K562 (cell line): ENCODE measurements at regions not wholly inside any gene's neighbourhood (a gene's known extent, or its start where the extent isn't known, plus 50 kb on each side); places are given as distances from the start of the nearest gene placed in this dataset.

Source experiments
- ATAC-seq: fragments of 200-7000 bp; cut with Tn5 transposase; 3 replicates; pipeline ENCODE4 v1.9.1; 2020; ENCODE audit warnings: moderate library complexity
- BruUV-seq: library from RNA; stranded (reverse); fragments of 400-500 nt; replicated peaks from 2 replicates; lab custom pipeline; 2021; lab: Mats Ljungman, UMichigan
- CTCF ChIA-PET: fragments of 300-600 bp; formaldehyde crosslinking; extraction: SDS; loops from one replicate; lab custom pipeline; 2021; ENCODE audit warnings: low intra/inter-chr PET ratio; lab: Yijun Ruan, JAX
- POLR2A ChIA-PET: fragments of 300-600, 350-650 bp; sonication (Branson Sonifier 250); formaldehyde crosslinking; extraction: SDS; loops from one replicate; lab custom pipeline; 2021; ENCODE audit warnings: antibody characterized with exemption, inconsistent platforms; lab: Yijun Ruan, JAX
- DNase-seq, 4 experiments: peaks; one replicate each; pipeline versions ENCODE4 v3.0.0 to v3.0.0-alpha.2; 2011 to 2018; ENCODE audit warnings: low spot score in 3 of 4, mixed read lengths in 3 of 4; ENCODE audit errors: extremely low read depth in 1 of 4
- FAIRE-seq: peaks from 2 replicates; lab custom pipeline; 2011; peaks lifted over from hg19 to GRCh38; lab: Jason Lieb, UNC
- H2AFZ ChIP-seq: 2 replicates; pipeline ENCODE4 v1.6.0; 2011; ENCODE audit warnings: low read depth, low read length, control low read depth, inconsistent platforms
- H3K27ac ChIP-seq: fragments of 200-600 bp; 3 replicates; pipeline ENCODE4 v1.8.0; 2011; ENCODE audit warnings: low read depth, mild to moderate bottlenecking, control low read depth, inconsistent platforms, low read length, moderate library complexity, mixed read lengths; ENCODE audit errors: extremely low read depth
- H3K27me3 ChIP-seq, 2 experiments: fragments of 300-600 bp in 1 of 2; 2 replicates in 1 of 2; 3 replicates in 1 of 2; pipeline versions ENCODE4 v1.6.0 to v1.8.0; 2011; ENCODE audit warnings: inconsistent platforms in 2 of 2, low read length in 2 of 2, mild to moderate bottlenecking in 1 of 2, mixed read lengths in 1 of 2, moderate library complexity in 1 of 2; ENCODE audit not compliant: control insufficient read depth in 2 of 2, insufficient read depth in 2 of 2
- H3K36me3 ChIP-seq: fragments of 300-600 bp; 3 replicates; pipeline ENCODE4 v1.8.0; 2011; ENCODE audit warnings: mild to moderate bottlenecking, low read length, inconsistent platforms; ENCODE audit not compliant: control insufficient read depth, insufficient read depth
- H3K4me1 ChIP-seq, 2 experiments: fragments of 200-600 bp in 1 of 2; replicated peaks in 1 of 2; 2 replicates in 1 of 2; 3 replicates in 1 of 2; pipeline versions ENCODE4 v1.5.1 to v1.8.0; 2011; ENCODE audit warnings: inconsistent platforms in 2 of 2, low read length in 2 of 2, mild to moderate bottlenecking in 1 of 2, mixed read lengths in 1 of 2, moderate library complexity in 1 of 2; ENCODE audit not compliant: control insufficient read depth in 2 of 2, insufficient read depth in 2 of 2
- H3K4me2 ChIP-seq: 2 replicates; pipeline ENCODE4 v1.6.1; 2011; ENCODE audit warnings: low read length, control low read depth, inconsistent platforms, mixed read lengths; ENCODE audit not compliant: insufficient read depth
- H3K4me3 ChIP-seq: fragments of 200-600 bp; sonication (generic), shearing (Covaris generic); 2 replicates; pipeline ENCODE4 v1.5.1; 2016; ENCODE audit warnings: control low read depth, inconsistent platforms
- H3K79me2 ChIP-seq: fragments of 200-600 bp; 3 replicates; pipeline ENCODE4 v1.8.0; 2011; ENCODE audit warnings: low read length, inconsistent platforms; ENCODE audit not compliant: control insufficient read depth, insufficient read depth
- H3K9ac ChIP-seq, 2 experiments: 2 replicates each; pipeline versions ENCODE4 v1.6.0 to v1.6.1; 2011; ENCODE audit warnings: low read depth in 2 of 2, low read length in 2 of 2, control low read depth in 1 of 2, inconsistent platforms in 1 of 2, mild to moderate bottlenecking in 1 of 2, mixed read lengths in 1 of 2; ENCODE audit not compliant: insufficient read depth in 1 of 2
- H3K9me1 ChIP-seq: one replicate; pipeline ENCODE4 v1.6.0; 2011; ENCODE audit warnings: inconsistent platforms, mild to moderate bottlenecking, low read length, moderate library complexity; ENCODE audit not compliant: control insufficient read depth, insufficient read depth
- H3K9me3 ChIP-seq: replicated peaks from 2 replicates; pipeline ENCODE4 v1.5.1; 2011; ENCODE audit warnings: low read depth, low read length, inconsistent platforms; ENCODE audit not compliant: control insufficient read depth, insufficient read depth
- H4K20me1 ChIP-seq: replicated peaks from 2 replicates; pipeline ENCODE4 v1.6.1; 2011; ENCODE audit warnings: low read length, inconsistent platforms, mixed read lengths; ENCODE audit not compliant: control insufficient read depth, insufficient read depth
- BMI1 ChIP-seq: fragments of 150-350 bp; IDR thresholded peaks from 2 replicates; pipeline ENCODE4 v1.6.1; 2014; ENCODE audit warnings: low read length
- RFX1 ChIP-seq: fragments of 450-650 bp; IDR thresholded peaks from 2 replicates; pipeline ENCODE4 v1.6.1; 2016; ENCODE audit warnings: mild to moderate bottlenecking, moderate library complexity
- SOX6 ChIP-seq: fragments of 450-650 bp; IDR thresholded peaks from 2 replicates; pipeline ENCODE4 v1.6.1; 2014; ENCODE audit warnings: mild to moderate bottlenecking
- ZNF197 ChIP-seq: fragments of 200-800 bp; sonication (Bioruptor generic); IDR thresholded peaks from 2 replicates; pipeline ENCODE4 v1.6.1; 2016; ENCODE audit warnings: low read depth, missing genetic modification characterization, missing compliant biosample characterization
- WGBS: fragments of 100-300 bp; shearing (Covaris generic); methylation state at CpG from one replicate; pipeline ENCODE4 v1.1.6; 2016; ENCODE audit warnings: low coverage, mixed read lengths; ENCODE audit not compliant: insufficient coverage; ENCODE audit errors: missing lambda C conversion rate; 5-methylcytosine and 5-hydroxymethylcytosine counted together
- in situ Hi-C: fragments of 300-500 bp; cut with MboI; formaldehyde crosslinking; loops from 4 replicates; pipeline ENCODE4 v1.15.0; 2018; ENCODE audit warnings: inconsistent platforms, mixed read lengths
- intact Hi-C: fragments of 100-400 bp; cut with micrococcal nuclease; formaldehyde crosslinking; loops from 2 replicates; pipeline ENCODE4 v1.14.2; 2022
- TF ChIP-seq, protein P1 (sequence below), 2 experiments: fragments of 450-650 bp; IDR thresholded peaks; 2 replicates each; pipeline ENCODE4 v1.6.1; 2016; ENCODE audit warnings: mild to moderate bottlenecking in 2 of 2, borderline replicate concordance in 1 of 2, low read depth in 1 of 2, moderate library complexity in 1 of 2

DNA sequence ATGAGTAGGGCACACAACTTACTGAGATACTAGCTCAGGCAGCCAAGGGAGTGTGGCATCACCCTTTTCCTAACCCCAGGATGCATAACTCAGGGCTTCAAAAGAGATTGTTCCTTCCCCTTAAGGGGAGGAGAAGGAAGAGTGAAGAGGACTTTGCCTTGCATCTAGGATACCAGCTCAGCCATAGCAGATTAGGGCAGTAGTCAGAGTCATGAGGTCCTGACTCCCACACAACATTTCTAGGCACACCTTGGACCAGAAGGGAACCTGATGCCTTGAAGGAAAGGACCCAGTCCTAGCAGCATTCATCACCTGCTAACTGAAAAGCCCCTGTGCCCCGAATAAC, 1433.2 kb upstream of the TMEFF2 start:
- BruUV-seq = no TSS peak
- 13% methylated on average over 1 of the region's 1 CpG for WGBS
- H3K79me2 ChIP-seq = no peaks in the 10 kb centered on the region
- ATAC-seq (no peak), FAIRE-seq (no peak), DNase-seq (no peak)
- H3K9me3 ChIP-seq = no peaks in the 10 kb centered on the region
- no peaks in the 10 kb centered on the region for H4K20me1 ChIP-seq
- H3K9me1 ChIP-seq = no peaks in the 10 kb centered on the region
- POLR2A ChIA-PET = no interaction called here
- no peaks in the 10 kb centered on the region for H3K4me1 ChIP-seq
- no peaks in the 10 kb centered on the region for H3K36me3 ChIP-seq
- intact Hi-C loops (no loop called here), in situ Hi-C loops (no loop called here)
- no peak overlapping the region for H2AFZ ChIP-seq
- CTCF ChIA-PET = no interaction called here
- no peak for TF ChIP-seq ZNF197 (CRISPR knock-in tag)
- TF ChIP-seq, protein P1, sequence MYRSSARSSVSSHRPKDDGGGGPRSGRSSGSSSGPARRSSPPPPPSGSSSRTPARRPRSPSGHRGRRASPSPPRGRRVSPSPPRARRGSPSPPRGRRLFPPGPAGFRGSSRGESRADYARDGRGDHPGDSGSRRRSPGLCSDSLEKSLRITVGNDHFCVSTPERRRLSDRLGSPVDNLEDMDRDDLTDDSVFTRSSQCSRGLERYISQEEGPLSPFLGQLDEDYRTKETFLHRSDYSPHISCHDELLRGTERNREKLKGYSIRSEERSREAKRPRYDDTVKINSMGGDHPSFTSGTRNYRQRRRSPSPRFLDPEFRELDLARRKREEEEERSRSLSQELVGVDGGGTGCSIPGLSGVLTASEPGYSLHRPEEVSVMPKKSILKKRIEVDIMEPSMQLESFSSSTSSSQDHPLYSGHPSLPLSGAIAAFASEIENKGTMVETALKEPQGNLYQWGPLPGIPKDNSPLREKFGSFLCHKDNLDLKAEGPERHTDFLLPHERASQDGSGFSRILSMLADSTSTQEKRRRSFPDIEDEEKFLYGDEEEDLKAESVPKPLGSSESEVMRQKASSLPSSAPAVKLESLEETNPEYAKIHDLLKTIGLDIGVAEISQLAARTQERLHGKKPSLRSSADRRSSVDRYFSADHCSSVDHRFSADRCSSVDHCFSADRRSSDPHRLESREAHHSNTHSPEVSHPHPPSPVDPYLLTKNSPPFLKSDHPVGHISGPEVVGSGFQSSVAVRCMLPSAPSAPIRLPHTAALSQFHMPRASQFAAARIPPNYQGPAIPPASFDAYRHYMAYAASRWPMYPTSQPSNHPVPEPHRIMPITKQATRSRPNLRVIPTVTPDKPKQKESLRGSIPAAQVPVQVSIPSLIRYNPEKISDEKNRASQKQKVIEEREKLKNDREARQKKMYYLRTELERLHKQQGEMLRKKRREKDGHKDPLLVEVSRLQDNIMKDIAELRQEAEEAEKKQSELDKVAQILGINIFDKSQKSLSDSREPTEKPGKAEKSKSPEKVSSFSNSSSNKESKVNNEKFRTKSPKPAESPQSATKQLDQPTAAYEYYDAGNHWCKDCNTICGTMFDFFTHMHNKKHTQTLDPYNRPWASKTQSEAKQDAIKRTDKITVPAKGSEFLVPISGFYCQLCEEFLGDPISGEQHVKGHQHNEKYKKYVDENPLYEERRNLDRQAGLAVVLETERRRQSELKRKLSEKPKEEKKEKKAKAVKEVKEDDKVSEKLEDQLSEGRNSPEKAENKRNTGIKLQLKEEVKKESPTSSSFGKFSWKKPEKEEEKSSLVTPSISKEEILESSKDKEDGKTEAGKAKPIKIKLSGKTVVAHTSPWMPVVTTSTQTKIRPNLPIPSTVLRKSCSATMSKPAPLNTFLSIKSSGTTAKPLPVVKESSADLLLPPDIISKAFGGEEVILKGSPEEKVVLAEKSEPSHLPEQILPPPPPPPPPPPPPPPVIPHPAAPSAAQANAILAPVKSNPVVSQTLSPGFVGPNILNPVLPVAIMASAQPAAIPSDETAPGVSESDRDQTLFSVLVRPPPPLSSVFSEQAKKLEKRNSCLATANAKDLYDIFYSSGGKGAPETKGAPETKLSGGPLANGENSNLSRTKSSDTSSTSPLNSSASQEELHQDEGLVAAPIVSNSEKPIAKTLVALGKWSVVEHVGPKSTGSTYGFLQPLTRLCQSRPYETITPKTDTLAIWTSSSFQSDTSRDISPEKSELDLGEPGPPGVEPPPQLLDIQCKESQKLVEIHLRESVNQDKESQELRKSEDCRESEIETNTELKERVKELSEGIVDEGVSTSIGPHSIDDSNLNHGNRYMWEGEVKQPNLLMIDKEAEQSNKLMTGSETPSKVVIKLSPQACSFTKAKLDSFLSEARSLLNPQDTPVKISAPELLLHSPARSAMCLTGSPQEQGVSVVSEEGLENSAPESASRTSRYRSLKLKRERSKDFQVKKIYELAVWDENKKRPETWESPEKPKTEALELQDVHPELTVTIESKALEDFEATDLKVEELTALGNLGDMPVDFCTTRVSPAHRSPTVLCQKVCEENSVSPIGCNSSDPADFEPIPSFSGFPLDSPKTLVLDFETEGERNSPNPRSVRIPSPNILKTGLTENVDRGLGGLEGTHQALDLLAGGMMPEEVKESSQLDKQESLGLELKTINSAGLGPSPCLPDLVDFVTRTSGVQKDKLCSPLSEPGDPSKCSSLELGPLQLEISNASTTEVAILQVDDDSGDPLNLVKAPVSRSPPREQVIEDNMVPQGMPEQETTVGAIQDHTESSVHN (IDR thresholded peaks at IDR 0.05; ENCODE audit: borderline replicate concordance in 1 of 2, low read depth in 1 of 2) = no peak
- no peak for TF ChIP-seq SOX6
- TF ChIP-seq RFX1 = no peak
- TF ChIP-seq BMI1 = no peak
- no peak overlapping the region for H3K9ac ChIP-seq
- no peak overlapping the region for H3K4me2 ChIP-seq
- no peaks in the 10 kb centered on the region for H3K27me3 ChIP-seq
- no peak overlapping the region for H3K4me3 ChIP-seq
- H3K27ac ChIP-seq = no peak overlapping the region
